Duodenal mucosa (tissue), 2 donors: ENCODE measurements at regions not wholly inside any gene's neighbourhood (a gene's known extent, or its start where the extent isn't known, plus 50 kb on each side); places are given as distances from the start of the nearest gene placed in this dataset.

Experiments used
- H3K27ac ChIP-seq: one replicate; pipeline ENCODE4 v1.7.0; 2013; ENCODE audit warnings: low read depth, low read length
- H3K27me3 ChIP-seq, 2 donors: one replicate each; pipeline ENCODE4 v1.7.0; 2013; ENCODE audit warnings: low read length in 2 of 2, control low read depth in 1 of 2; ENCODE audit not compliant: insufficient read depth in 2 of 2, control insufficient read depth in 1 of 2
- H3K36me3 ChIP-seq, 2 donors: one replicate each; pipeline ENCODE4 v1.7.0; 2013; ENCODE audit warnings: low read length in 2 of 2, control low read depth in 1 of 2; ENCODE audit not compliant: insufficient read depth in 2 of 2, control insufficient read depth in 1 of 2
- H3K4me1 ChIP-seq, 2 donors: one replicate each; pipeline ENCODE4 v1.7.0; 2013; ENCODE audit warnings: low read length in 2 of 2, control low read depth in 1 of 2; ENCODE audit not compliant: insufficient read depth in 2 of 2, control insufficient read depth in 1 of 2
- H3K4me3 ChIP-seq, 2 donors: one replicate each; pipeline ENCODE4 v1.7.0; 2013; ENCODE audit warnings: low read length in 2 of 2, low read depth in 1 of 2
- H3K9ac ChIP-seq, 2 donors: one replicate each; pipeline ENCODE4 v1.7.0; 2013; ENCODE audit warnings: low read length in 2 of 2, low read depth in 1 of 2
- H3K9me3 ChIP-seq, 2 donors: one replicate each; pipeline ENCODE4 v1.7.0; 2013; ENCODE audit warnings: low read length in 2 of 2, control low read depth in 1 of 2; ENCODE audit not compliant: control insufficient read depth in 1 of 2

DNA sequence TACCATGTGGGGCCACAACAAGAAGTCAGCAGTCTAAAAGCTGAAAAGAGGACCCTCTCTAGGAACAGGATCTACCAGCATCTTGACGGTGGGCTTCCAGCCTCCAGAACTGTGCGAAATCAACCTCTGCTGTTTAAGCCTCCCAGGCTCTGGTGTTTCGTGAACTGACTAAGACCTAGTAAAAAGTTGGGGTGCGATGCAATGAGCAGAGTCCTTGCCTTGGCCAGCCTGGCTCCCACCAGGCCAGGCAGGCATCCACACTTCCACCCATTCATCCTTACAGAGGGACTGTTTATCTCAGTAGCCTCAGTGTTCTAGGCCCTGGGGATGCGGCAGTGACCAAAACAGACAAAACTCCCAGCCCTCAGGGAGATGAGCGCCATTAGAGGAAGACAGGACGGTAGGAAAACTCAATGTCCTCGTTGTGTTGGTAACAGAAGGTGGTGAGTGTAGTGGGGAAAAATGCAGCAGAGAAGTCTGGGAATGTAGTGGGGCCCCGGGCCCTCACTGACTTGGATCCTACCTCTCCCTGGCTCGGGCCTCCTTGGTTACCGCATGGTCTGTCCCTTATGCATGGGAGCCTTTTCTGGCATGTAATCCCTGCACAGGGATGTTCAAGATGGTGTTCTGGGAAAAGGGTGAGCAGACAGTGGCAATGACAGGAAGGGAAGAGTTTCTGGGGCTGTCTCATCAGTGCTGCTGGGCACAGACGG lies 271.8 kb upstream of the HS6ST1 start:
- no peak overlapping the region for H3K9ac ChIP-seq

DNA sequence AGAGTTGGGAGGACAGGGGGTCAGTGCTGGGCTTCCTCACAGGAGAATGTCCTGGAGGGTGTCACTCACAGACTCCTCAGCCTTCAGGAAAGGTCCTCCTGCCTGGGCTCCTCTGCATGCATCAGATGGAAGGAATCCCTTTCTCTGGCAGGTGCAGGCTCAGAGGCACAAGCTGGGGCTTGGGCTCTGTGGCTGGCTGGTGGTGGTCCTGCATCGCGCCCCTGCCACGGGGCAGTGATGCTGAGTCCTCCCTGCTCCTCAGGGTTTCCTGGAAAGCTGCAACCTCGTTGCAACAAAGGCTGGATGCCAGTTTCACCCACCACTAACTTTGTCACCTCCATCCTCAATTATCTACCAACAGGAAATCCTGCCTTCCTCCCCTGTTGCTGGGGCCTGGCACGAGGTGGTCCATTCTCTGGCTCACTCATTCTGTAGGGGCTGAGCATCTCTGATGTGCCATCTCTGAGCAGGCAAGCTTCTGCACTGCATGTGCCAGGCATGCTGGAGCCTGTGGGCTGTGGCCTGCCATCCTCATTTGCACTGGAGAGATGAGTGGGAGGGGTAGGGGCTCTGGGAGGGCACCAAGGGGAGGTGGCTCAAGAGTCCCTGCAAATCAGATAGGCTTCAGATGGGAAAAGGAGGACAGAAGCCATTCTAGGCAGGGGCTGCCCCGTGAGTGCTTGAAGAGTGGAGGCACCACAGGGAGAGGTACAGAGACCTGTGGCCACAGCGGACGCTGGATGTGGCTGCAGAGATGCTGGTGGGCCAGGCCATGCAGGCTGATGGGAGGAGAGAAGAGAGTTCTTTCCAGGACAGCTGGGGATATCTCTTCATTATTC lies 272.6 kb upstream of the HS6ST1 start:
- Histone ChIP-seq H3K9me3 (no peaks in the 10 kb centered on the region), H3K36me3 (no peaks in the 10 kb centered on the region), H3K27me3 (no peaks in the 10 kb centered on the region), H3K9ac (no peak overlapping the region), H3K27ac (no peak overlapping the region), H3K4me3 (no peak overlapping the region), H3K4me1 (peaks cover 19 to 25% of the 10 kb centered on the region in 2 donors)

More for the DNA sequence above, 271.8 kb upstream of the HS6ST1 start:
- no peak overlapping the region for H3K4me3 ChIP-seq
- no peaks in the 10 kb centered on the region for H3K36me3 ChIP-seq
- no peaks in the 10 kb centered on the region for H3K27me3 ChIP-seq
- H3K9me3 ChIP-seq = no peaks in the 10 kb centered on the region
- no peak overlapping the region for H3K27ac ChIP-seq
- H3K4me1 ChIP-seq = peaks cover 16 to 21% of the 10 kb centered on the region in 2 donors

DNA sequence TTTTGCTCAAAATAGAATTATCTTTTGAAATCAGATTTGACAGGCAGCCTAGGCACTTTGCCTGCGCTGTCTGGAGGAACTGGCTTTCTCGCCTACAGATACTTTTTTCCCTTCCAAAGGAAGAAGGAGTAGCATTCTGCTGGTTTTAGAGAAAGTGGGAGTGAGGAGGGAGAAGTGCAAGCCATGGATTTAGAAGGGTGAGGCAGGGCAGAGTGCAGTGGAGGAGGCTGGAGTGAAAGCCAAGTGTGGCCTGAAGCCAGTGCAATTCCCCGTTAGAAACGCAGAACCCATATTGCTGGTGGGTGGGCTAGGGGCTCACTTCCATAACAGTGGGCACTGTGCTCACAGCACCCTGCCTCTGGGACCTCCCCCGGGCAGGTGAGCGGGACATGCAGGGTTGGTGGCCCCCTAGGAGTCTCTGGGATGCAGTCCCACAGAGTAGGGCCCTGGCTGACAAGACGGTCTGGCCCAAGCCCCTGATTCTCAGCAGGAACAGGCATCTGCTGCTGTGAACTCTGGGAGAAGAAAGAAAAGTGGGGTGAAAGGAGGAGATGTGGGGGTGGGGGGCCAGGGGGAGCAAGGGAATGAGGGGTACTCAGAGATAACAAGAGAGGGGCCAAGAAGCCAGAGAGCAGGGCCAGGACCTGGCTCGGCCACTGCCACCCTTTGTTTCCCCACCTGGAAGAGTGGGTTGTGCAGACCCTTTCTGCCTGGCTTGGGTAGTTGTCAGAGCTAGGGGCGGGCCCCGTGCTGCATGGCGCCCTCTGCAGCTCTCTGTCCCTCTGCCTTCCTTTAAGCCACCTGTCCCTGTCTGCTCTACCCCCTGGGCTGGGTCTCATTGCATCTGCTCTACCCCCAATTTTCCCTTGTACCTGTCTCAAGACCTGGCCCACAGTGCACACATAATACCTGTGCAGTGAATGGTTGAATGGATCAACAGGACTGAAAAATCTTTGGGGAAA lies 273.5 kb upstream of the HS6ST1 start:
- Histone ChIP-seq H3K4me3 (no peak overlapping the region), H3K27ac (no peak overlapping the region), H3K9me3 (no peaks in the 10 kb centered on the region), H3K9ac (no peak overlapping the region), H3K36me3 (no peaks in the 10 kb centered on the region), H3K4me1 (peaks cover 19 to 25% of the 10 kb centered on the region in 2 donors), H3K27me3 (no peaks in the 10 kb centered on the region)

- Histone ChIP-seq H3K36me3 (no peaks in the 10 kb centered on the region), H3K9me3 (no peaks in the 10 kb centered on the region), H3K9ac (no peak overlapping the region), H3K27ac (no peak overlapping the region), H3K4me1 (peaks cover 19 to 25% of the 10 kb centered on the region in 2 donors), H3K27me3 (no peaks in the 10 kb centered on the region), H3K4me3 (no peak overlapping the region)
Observed at GRCh38 chr2:128593518-128593878, 274.8 kb upstream of the HS6ST1 start.

DNA sequence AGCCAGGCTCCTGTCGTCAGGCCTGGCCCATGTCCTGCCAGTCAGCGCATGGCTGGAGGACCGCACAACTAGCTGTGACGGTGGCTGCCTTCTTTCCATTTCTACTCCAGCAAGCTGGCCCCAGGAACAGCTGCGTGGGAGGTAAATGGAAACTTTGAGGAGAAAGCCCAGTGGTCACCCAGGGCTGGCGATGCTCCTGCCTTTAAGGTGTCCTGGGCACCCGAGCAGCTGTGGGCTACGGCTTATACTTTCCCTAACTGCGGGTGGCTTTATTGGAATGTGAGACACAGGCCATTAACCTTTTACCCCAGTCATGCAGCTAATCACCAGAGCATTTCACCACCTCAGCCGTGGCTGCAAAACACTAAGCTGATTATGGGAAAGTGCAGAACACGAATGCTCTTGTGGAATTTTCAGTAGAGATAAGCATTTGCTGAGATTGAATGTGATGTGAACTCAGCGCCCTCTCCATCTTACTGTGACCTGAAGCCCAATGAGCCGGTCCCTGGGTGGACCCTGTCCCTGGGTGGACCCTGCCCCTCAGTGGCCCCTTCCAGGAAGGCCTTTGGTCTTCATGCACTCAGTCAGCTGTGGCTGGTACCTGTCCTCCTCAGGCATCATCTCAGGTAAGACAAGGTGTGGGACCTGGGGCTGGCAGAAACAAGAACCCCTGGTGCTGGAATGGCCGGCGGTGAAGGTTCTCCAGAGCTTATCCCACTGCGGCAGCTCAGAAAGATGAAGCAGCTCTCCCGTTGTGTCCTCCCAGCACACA lies 275.4 kb upstream of the HS6ST1 start:
- H3K27ac ChIP-seq = no peak overlapping the region
- H3K4me3 ChIP-seq = no peak overlapping the region
- H3K27me3 ChIP-seq = no peaks in the 10 kb centered on the region
- no peak overlapping the region for H3K9ac ChIP-seq
- peaks cover 19 to 25% of the 10 kb centered on the region in 2 donors for H3K4me1 ChIP-seq
- H3K36me3 ChIP-seq = no peaks in the 10 kb centered on the region
- no peaks in the 10 kb centered on the region for H3K9me3 ChIP-seq

- peaks cover 19 to 25% of the 10 kb centered on the region in 2 donors for H3K4me1 ChIP-seq
- no peaks in the 10 kb centered on the region for H3K27me3 ChIP-seq
- H3K9ac ChIP-seq = no peak overlapping the region
- no peaks in the 10 kb centered on the region for H3K9me3 ChIP-seq
- H3K27ac ChIP-seq = no peak overlapping the region
- H3K36me3 ChIP-seq = no peaks in the 10 kb centered on the region
- no peak overlapping the region for H3K4me3 ChIP-seq
Observed at GRCh38 chr2:128594651-128594910, 275.9 kb upstream of the HS6ST1 start.

DNA sequence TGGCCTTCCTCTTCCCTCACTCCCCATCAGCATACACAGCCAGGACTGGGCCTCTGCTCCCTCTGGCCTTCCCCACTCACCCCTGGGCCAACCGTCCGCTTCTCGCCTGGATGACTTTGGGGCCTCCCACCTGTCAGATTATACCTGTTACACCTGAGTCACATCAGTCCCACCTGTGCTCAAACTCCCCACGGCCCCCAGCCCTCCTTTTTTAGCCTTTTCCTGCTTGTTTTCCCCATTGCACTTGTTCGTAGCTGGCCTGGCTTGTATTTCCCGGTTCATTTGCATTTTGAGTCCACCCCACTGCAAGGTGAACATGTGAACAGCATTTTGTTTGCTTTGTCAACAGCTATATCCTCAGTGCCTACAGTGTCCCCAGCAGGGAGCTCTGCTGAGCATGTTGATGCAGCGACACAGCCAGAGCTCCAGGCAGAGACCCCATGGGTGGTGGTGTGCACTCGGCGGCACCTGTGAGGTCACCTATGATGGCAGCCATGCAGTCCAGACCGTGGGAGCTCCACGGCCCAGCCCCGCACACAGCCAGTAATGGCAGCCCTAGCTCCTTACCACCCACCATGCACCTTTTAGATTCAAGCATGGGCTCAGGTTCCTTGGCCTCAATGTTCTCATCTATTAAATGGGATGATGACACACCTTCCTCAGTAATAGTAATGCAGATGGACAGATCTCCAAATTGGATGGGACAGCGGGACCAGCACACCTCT lies 276.4 kb upstream of the HS6ST1 start:
- no peak overlapping the region for H3K27ac ChIP-seq
- no peaks in the 10 kb centered on the region for H3K9me3 ChIP-seq
- H3K36me3 ChIP-seq = no peaks in the 10 kb centered on the region
- H3K27me3 ChIP-seq = no peaks in the 10 kb centered on the region
- no peak overlapping the region for H3K9ac ChIP-seq
- no peak overlapping the region for H3K4me3 ChIP-seq
- H3K4me1 ChIP-seq = peaks cover 19 to 25% of the 10 kb centered on the region in 2 donors

DNA sequence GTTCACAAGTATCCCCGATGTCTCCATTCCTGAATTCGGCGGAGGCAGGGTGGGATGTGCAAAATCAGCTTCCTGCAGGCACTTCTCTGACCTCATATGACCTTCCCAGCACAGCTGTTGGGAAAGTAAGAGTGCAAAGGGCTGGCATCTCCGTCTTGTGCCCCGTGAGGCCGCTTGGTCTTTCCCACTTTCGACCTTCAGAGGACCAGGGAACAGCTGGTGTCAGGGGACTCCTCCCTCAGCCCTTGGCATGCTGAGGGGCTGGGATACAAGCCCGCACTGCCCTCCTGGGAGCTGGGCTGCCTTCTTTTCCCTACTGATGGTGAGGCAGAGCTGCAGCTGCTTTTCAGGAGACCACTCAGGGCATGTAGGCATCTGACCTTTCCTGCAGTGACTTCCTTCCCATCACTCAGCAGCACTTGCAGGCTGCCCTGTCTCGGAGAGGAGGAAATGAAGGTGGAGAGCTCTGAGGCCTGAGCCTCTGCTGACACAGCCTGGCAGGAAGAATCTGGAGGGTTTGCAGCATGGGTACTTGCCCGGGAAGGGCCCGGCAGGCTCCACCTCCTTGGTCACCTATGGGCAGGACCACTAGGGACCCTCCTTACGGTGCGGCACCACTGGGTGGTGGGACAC lies 277.2 kb upstream of the HS6ST1 start:
- no peak overlapping the region for H3K4me3 ChIP-seq
- H3K27ac ChIP-seq = no peak overlapping the region
- peaks cover 19 to 25% of the 10 kb centered on the region in 2 donors for H3K4me1 ChIP-seq

More for the DNA sequence above, 277.2 kb upstream of the HS6ST1 start:
- no peaks in the 10 kb centered on the region for H3K27me3 ChIP-seq
- H3K9me3 ChIP-seq = no peaks in the 10 kb centered on the region
- no peaks in the 10 kb centered on the region for H3K36me3 ChIP-seq
- no peak overlapping the region for H3K9ac ChIP-seq
